ENCODE measurements at regions not wholly inside any gene's neighbourhood (a gene's known extent, or its start where the extent isn't known, plus 50 kb on each side); places are given as distances from the start of the nearest gene placed in this dataset.

- TF ChIP-seq GATA2 (IDR thresholded peaks at IDR 0.05; ENCODE audit: low read depth, low read length), result no peak
- no peak for TF ChIP-seq GATA3 (IDR thresholded peaks at IDR 0.05; ENCODE audit: low read depth, low read length)
Observed at GRCh38 chr13:34076319-34076718, 258.4 kb downstream of the RFC3 start.

Measured in SH-SY5Y (cell line).